LHCN-M2 (cell line): ENCODE measurements at regions not wholly inside any gene's neighbourhood (a gene's known extent, or its start where the extent isn't known, plus 50 kb on each side); places are given as distances from the start of the nearest gene placed in this dataset.

ENCODE experiments used
- DNase-seq: peaks from one replicate; pipeline ENCODE4 v3.0.0-alpha.2; 2012; ENCODE audit warnings: low read depth

DNA sequence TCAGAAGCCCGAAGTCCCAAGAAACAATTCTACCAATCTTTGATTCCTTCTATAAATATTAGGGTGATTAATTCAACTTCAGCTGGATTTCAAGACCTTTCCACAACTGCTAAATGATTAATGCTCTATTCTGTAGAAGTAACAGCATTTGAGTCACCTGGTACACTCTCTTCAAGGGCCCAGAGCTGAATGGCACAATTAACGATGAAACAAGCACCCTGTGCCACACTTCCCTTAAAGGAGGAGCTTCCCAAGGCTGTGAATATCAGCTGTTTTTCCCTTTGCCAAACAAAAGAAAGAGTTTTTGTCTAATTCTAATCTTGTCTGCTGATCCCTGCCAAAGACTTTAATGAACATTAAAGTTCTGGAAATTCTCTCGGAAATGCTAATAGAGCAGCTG lies 56.0 kb downstream of the BOD1L2 start:
- no peak for DNase-seq

DNA sequence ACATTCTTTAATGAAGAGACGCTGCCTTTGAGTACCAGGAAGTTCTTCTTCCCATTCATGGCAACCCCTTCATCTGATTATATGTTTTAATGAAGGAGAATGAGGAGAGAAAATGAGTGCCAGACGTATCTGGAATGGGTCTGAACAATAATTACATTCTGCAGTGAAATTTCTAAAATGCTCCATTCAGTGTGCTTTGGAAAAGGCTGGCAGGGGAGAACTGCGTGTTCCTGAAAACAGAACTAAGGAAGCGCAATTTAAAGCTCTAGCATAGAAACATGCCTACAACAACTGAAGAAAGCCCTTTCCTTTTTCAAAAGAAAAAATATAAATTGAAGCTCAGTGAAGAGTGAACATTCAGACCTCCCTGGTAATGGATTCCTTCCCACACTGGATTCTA lies 58.8 kb downstream of the BOD1L2 start:
- no peak for DNase-seq

- DNase-seq = no peak
These were observed 60.4 kb downstream of the BOD1L2 start for GRCh38 chr18:57207124-57207916.

DNA sequence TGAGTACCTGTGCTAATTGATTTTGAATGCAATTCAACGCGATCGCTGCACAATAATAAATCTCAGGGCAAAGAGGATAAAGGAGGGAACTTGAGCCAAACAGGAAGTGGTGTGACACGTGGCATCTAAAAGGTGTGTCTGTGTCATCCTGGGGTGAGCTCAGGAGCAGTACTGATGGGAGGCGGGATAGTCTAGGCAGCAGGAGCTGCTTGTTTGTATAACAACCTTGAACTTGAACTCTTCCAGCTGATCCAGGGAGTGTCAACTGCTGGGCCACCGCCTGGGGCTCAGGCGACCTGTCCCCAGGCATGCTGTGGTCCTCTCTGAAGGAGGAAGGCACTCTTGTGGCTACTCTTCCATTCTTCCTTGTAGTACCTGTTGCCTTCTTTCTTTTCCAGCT lies 61.2 kb downstream of the BOD1L2 start:
- no peak for DNase-seq

DNA sequence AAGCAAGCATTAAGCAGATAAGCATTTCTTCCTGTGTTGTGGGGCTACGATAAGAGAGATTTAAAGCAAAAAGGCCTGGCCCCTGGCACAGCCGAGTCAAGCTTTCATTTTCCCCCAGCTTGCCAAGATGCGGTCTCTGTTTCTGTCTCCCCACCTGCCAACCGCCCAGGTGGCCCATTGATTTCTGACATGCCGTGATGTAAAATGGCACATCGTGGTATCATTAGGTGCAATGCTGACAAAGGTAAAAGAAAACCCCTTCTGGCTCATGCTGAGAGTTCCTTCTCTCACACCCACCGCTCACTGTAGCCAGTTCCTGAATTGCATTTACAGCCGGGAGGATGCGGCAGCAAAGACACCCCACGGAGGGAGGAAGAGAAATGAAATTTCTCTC lies 62.8 kb downstream of the BOD1L2 start:
- no peak for DNase-seq

- peak; percentile 57 for DNase-seq
These were observed 63.3 kb downstream of the BOD1L2 start for GRCh38 chr18:57210107-57210715.

- DNase-seq = no peak
These were observed 64.0 kb downstream of the BOD1L2 start for GRCh38 chr18:57210716-57211411.

GRCh38 chr18:57211412-57211750 lies 64.5 kb downstream of the BOD1L2 start:
- no peak for DNase-seq

- DNase-seq = no peak
These were observed 64.9 kb downstream of the BOD1L2 start for GRCh38 chr18:57211776-57212175.

- no peak for DNase-seq
These were observed 65.8 kb downstream of the BOD1L2 start for GRCh38 chr18:57212678-57213077.

DNA sequence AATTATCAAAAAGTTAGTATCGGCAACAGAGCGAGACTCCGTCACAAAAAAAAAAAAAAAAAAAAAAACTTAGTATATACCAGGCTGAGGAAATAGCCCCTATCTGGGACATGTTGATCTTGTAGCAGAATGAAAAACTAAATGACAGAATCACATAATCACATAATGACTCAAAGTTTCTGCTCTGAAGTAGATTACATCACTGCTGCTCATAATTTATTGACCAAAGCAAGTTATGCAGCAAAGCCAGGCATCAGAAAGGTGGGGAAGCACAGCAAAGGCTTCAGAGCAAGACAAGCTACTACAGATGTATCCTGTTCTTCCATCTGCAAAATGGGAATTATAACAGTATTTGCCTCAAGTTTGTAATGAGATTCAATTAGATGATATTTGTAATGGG lies 68.1 kb downstream of the BOD1L2 start:
- no peak for DNase-seq

DNA sequence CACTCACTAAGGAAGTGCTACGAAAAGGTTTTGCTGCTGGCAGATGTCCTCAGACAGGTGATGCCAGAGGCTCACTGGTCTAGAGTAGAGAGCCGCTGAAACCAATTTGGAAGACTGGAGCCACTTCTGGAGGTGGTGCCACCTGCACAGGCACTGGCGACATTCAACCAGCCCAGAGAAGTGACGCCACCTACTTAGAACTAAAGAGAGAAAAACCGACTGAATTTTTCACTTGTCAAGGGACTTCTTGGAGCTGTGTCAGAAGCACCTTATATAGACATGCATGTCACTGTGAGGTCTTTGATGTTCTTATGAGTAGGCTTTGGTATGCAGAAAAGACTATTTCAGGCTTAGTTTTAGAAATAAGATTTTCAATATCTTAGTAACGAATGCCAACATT lies 71.4 kb downstream of the BOD1L2 start:
- no peak for DNase-seq

GRCh38 chr18:57219964-57220363 lies 73.1 kb downstream of the BOD1L2 start:
- no peak for DNase-seq

- DNase-seq = no peak
These were observed 73.6 kb downstream of the BOD1L2 start for GRCh38 chr18:57220480-57220879.

DNA sequence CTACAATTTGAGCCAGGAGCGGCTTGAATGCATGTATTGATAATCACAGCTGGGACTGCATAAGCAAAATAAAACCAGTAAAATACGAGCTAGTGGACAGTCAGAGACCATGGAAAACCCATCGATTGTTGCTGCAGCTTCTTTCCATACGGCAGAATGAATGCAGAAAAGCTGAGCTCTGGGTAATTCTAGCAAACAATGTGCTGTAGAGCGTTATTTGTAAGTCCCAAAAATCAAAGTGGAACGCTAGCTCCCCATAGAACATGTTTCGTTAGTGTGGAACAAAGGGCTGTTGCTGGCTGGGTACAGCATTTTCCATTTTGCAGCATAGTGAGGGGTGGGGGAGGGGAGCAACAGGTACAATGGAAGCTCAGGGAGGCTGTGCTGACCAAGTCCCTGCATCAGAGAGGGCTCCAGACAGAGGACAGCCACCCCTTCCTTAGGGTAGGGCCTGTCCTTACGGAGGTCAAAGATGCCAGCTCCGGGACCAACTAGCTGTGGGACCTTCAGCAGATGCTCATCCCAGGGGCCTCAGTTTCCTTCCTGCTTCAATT lies 74.1 kb downstream of the BOD1L2 start:
- DNase-seq = no peak

GRCh38 chr18:57223144-57223870 lies 76.4 kb downstream of the BOD1L2 start:
- no peak for DNase-seq

DNA sequence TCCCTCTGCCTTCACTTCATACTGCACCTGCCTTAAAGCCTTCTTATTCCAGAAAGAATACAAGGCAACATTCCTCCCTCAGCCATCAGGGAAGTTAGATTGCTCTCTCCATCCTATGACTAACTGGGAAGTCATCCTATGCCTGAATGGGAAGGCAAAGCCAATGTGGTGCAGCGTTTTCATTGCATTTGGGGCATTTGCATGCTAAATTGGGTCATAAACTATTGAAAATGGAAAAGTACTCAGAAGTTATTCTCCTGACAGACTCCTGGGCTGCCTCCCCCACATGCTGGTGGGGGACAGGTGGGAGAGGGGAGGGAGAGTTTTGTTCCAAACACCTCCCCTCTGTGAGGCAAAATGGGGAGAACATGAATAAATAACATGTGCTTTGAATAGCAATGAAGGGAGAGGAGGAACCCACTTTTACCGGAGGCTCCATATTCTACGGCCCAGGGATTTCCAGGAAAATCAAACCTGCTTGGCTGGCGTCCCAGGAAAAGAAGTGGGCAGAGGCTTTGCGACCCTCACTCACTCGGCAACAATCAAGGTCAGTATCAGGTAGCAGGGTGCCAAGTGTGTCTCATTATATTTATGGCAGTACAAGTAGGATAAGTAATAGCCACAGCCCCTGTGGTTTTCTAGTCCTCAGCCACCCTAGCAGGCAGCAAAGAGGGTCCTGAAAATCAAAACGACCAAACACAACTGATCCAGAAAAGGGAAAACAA lies 84.1 kb downstream of the BOD1L2 start:
- DNase-seq = no peak

- no peak for DNase-seq
These were observed 85.0 kb downstream of the BOD1L2 start for GRCh38 chr18:57231864-57232263.

DNA sequence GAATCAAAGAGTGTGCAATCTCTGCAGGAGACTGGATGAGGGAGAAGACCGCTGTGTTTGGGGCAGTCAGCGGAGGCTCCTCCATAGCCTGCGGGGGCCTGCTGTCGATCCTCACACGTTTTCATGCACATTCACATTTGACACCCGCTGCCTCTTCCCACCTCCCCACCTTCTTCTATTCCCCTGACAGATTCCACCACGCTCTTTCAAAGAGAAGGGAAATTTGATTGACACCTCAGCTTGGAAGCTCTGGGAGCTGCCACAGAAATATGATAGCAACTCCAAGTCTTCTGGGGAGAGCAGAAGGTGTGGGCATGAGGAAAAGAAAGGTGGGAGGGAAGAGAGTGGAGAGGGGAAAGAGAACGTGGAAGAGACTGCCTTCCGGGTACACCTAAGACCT lies 87.5 kb downstream of the BOD1L2 start:
- no peak for DNase-seq

- no peak for DNase-seq
These were observed 95.0 kb downstream of the BOD1L2 start for GRCh38 chr18:57241869-57242268.

GRCh38 chr18:57242285-57242684 lies 95.4 kb downstream of the BOD1L2 start:
- DNase-seq = no peak
